ENCODE measurements at regions not wholly inside any gene's neighbourhood (a gene's known extent, or its start where the extent isn't known, plus 50 kb on each side); places are given as distances from the start of the nearest gene placed in this dataset.
"Not testable (repeated sequence)": the region's sequence is repeated elsewhere in the genome, so short reads cannot be mapped to it uniquely, and the experiment has no call there.

DNA sequence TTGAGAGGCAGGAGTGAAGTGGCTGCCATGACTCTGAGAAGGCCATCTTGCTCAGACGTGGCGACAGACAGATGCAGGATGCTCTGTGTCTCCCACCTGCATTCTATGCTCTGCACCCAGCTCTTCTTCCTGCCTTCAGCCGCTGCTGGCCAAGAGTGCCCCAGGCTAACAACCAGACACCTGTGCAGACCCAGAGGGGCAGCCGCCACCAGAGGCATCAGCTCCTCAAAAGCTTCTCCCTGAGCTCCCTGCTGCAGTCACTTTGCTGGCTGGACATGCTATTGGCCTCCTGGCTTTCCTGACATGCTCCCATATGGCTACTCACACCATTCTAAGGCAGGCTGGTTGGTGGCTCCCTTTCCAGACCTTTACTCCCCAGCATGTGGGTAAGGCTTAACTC lies 70.6 kb upstream of the GRB10 start:
- no peak for DNase-seq (ENCODE audit: low read depth)
- no peak overlapping the region for H3K4me3 ChIP-seq (ENCODE audit: low read depth, low read length)
- TF ChIP-seq, protein P1, sequence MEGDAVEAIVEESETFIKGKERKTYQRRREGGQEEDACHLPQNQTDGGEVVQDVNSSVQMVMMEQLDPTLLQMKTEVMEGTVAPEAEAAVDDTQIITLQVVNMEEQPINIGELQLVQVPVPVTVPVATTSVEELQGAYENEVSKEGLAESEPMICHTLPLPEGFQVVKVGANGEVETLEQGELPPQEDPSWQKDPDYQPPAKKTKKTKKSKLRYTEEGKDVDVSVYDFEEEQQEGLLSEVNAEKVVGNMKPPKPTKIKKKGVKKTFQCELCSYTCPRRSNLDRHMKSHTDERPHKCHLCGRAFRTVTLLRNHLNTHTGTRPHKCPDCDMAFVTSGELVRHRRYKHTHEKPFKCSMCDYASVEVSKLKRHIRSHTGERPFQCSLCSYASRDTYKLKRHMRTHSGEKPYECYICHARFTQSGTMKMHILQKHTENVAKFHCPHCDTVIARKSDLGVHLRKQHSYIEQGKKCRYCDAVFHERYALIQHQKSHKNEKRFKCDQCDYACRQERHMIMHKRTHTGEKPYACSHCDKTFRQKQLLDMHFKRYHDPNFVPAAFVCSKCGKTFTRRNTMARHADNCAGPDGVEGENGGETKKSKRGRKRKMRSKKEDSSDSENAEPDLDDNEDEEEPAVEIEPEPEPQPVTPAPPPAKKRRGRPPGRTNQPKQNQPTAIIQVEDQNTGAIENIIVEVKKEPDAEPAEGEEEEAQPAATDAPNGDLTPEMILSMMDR (IDR thresholded peaks at IDR 0.05; ENCODE audit: insufficient read depth, low read length): no peak

DNA sequence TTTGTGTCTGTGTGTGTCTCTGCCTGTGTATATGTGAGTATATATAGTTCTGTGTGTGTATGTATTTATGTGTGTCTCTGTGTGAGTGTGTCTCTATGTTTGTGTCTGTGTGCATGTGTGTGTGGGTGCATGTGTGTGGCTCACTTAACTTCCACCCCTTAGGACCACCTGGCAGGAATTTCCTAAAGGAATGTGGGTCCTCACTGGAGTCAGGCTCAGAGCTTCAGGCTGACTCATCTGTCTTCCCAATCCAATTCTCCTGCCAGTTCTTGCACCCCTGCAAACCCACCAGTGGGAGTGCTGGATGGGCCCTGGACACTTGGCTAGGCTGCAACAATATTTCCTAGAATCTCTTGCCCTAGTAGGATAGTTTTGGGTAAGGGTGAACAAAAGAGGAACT lies 70.2 kb upstream of the GRB10 start:
- no peak overlapping the region for H3K4me3 ChIP-seq (ENCODE audit: low read depth, low read length)
- TF ChIP-seq, protein P1 (IDR thresholded peaks at IDR 0.05; ENCODE audit: insufficient read depth, low read length): no peak
- no peak for DNase-seq (ENCODE audit: low read depth)

DNA sequence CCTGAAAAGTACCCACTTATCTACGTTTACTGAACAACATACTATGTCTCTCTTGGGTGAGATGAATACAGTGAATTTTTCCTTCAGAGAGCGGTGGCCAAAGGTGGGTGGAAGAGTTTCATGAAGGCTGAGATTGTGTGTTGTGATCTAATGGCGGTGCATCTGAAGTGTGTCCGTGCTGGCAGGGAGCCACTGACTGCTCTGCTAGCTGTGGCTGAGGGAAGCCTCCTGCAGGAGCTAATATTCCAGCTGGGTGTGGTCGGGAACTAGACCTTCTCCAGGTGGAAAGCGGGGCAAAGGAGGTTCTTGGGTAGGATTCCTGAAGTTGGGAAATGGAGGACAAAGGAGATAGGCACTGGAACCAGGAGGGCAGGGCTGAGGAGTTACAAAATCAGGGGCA lies 69.2 kb upstream of the GRB10 start:
- TF ChIP-seq, protein P1 (IDR thresholded peaks at IDR 0.05; ENCODE audit: insufficient read depth, low read length): no peak
- H3K4me3 ChIP-seq (ENCODE audit: low read depth, low read length): no peak overlapping the region
- DNase-seq (ENCODE audit: low read depth): no peak

DNA sequence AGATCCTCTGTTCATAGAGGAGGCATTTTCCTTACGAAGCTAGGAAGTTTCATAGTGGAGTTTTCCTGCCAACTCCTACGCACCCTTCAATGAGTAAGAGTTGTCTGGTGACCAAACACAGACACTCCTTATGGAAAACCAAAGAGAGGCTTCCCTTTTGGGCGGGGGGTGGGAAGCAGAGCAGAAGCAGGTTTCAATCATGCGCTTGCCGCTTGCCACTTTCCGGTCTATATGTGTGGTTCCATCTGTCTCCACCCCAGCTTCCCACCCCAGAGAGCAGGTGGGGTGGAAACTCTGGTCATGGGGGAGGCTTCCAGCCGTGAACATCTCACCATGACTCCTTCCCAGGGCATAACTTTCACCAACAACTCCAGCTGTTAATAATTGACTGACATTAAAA lies 68.8 kb upstream of the GRB10 start:
- TF ChIP-seq, protein P1 (IDR thresholded peaks at IDR 0.05; ENCODE audit: insufficient read depth, low read length): no peak
- peak; percentile 88 for DNase-seq (ENCODE audit: low read depth)
- H3K4me3 ChIP-seq (ENCODE audit: low read depth, low read length): no peak overlapping the region

DNA sequence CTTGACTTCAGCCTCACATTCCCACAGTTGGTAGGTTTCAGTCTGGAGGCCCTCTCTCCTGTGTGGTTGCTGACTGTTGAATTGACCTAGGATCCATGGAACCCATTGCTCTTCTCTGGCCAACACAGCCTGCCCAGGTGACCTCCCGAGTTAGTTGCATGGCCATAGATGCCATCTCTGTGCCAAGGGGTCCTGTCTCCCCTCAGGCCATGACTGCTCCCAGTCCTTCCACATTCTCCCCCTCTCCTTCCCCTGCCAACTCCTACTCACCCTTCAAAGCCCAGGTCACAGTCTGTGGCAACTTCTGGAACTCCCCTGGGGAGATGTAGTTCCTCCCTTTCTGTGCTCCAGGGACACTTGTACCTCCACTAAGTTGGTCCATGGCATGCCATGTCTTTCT lies 67.3 kb upstream of the GRB10 start:
- no peak for DNase-seq (ENCODE audit: low read depth)
- TF ChIP-seq, protein P1 (IDR thresholded peaks at IDR 0.05; ENCODE audit: insufficient read depth, low read length): no peak
- H3K4me3 ChIP-seq (ENCODE audit: low read depth, low read length): no peak overlapping the region

DNA sequence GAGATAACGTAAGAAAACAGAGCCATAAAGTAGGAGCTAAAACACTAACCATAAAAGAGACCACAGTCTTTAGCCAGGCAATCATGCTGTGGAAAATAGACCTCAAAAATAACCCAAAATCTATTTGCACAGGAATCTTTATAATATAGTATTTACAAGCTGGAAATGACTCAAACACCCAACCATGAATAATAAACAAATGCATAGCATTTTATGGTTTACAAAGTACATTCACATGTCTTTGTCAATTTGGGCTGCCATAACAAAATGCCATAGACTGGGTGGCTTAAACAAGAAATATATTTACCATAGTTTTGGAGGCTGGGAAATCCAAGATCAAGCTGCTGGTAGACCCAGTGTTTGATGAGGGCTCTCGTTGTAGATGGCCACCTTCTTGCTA lies 65.5 kb upstream of the GRB10 start:
- TF ChIP-seq, protein P1 (IDR thresholded peaks at IDR 0.05; ENCODE audit: insufficient read depth, low read length): no peak
- no peak for DNase-seq (ENCODE audit: low read depth)

DNA sequence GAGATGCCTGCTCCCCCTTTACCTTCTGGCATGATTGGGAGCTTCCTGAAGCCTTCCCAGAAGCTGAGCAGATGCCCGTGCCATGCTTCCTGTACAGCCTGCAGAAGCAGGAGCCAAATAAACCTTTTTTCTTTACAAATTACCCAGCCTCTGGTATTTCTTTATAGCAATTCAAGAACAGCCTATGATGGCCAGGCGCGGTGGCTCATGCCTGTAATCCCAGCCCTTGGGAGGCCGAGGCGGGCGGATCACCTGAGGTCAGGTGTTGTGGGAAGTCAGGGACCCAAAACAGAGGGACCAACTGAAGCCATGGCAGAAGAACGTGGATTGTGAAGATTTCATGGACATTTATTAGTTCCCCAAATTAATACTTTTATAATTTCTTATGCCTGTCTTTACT lies 62.2 kb upstream of the GRB10 start:
- not testable (repeated sequence) for DNase-seq (ENCODE audit: low read depth); H3K4me3 ChIP-seq (ENCODE audit: low read depth, low read length)

More for the DNA sequence above, 65.5 kb upstream of the GRB10 start:
- H3K4me3 ChIP-seq (ENCODE audit: low read depth, low read length): no peak overlapping the region
